H9 (cell line): ENCODE measurements at regions not wholly inside any gene's neighbourhood (a gene's known extent, or its start where the extent isn't known, plus 50 kb on each side); places are given as distances from the start of the nearest gene placed in this dataset.

ENCODE experiments used
- DNase-seq: peaks from one replicate; pipeline ENCODE4 v3.0.0-alpha.2; 2017
- H2AFZ ChIP-seq: one replicate; pipeline ENCODE4 v1.6.1; 2013; ENCODE audit warnings: mild to moderate bottlenecking, low read length, control low read depth, moderate library complexity
- H2AK5ac ChIP-seq: 2 replicates; pipeline ENCODE4 v1.6.1; 2013; ENCODE audit warnings: low read length, control low read depth, mixed read lengths; ENCODE audit not compliant: insufficient read length
- H2BK120ac ChIP-seq: one replicate; pipeline ENCODE4 v1.6.1; 2013; ENCODE audit warnings: low read depth, mild to moderate bottlenecking, low read length, control low read depth, inconsistent platforms; ENCODE audit not compliant: poor library complexity, severe bottlenecking
- H2BK12ac ChIP-seq: 2 replicates; pipeline ENCODE4 v1.6.1; 2013; ENCODE audit warnings: low read length, control low read depth, mixed read lengths, low read depth; ENCODE audit not compliant: insufficient read length
- H2BK15ac ChIP-seq: 2 replicates; pipeline ENCODE4 v1.6.1; 2013; ENCODE audit warnings: low read depth, low read length, control low read depth
- H2BK20ac ChIP-seq: one replicate; pipeline ENCODE4 v1.6.1; 2013; ENCODE audit warnings: low read depth, mild to moderate bottlenecking, low read length, control low read depth, inconsistent platforms; ENCODE audit not compliant: poor library complexity, severe bottlenecking
- H2BK5ac ChIP-seq: 2 replicates; pipeline ENCODE4 v1.6.1; 2013; ENCODE audit warnings: low read length, control low read depth, mixed read lengths; ENCODE audit not compliant: insufficient read length
- H3K14ac ChIP-seq: 2 replicates; pipeline ENCODE4 v1.6.1; 2013; ENCODE audit warnings: low read length, control low read depth; ENCODE audit not compliant: insufficient read depth
- H3K18ac ChIP-seq: 2 replicates; pipeline ENCODE4 v1.6.1; 2013; ENCODE audit warnings: low read depth, mild to moderate bottlenecking, mixed read lengths, low read length, control low read depth; ENCODE audit not compliant: insufficient read length
- H3K23ac ChIP-seq: 2 replicates; pipeline ENCODE4 v1.6.1; 2013; ENCODE audit warnings: low read length, control low read depth, mixed read lengths, low read depth; ENCODE audit not compliant: insufficient read length
- H3K23me2 ChIP-seq: 2 replicates; pipeline ENCODE4 v1.6.1; 2013; ENCODE audit warnings: low read depth, mild to moderate bottlenecking, mixed read lengths, low read length, control low read depth; ENCODE audit not compliant: insufficient read length, poor library complexity, severe bottlenecking
- H3K27ac ChIP-seq: 2 replicates; pipeline ENCODE4 v1.5.1; 2013; ENCODE audit warnings: low read length, control low read depth, mixed read lengths, low read depth; ENCODE audit not compliant: insufficient read length
- H3K27me3 ChIP-seq: 2 replicates; pipeline ENCODE4 v1.6.1; 2013; ENCODE audit warnings: low read length, control low read depth, inconsistent platforms; ENCODE audit not compliant: insufficient read depth
- H3K4ac ChIP-seq: 2 replicates; pipeline ENCODE4 v1.6.1; 2013; ENCODE audit warnings: low read depth, mild to moderate bottlenecking, control low read depth, inconsistent platforms, low read length, moderate library complexity
- H3K4me1 ChIP-seq: 2 replicates; pipeline ENCODE4 v1.6.1; 2013; ENCODE audit warnings: low read length, control low read depth, inconsistent platforms; ENCODE audit not compliant: insufficient read depth
- H3K4me2 ChIP-seq: 2 replicates; pipeline ENCODE4 v1.6.1; 2013; ENCODE audit warnings: low read length, control low read depth, mixed read lengths; ENCODE audit not compliant: insufficient read length, insufficient read depth
- H3K56ac ChIP-seq: 2 replicates; pipeline ENCODE4 v1.6.1; 2013; ENCODE audit warnings: low read depth, mild to moderate bottlenecking, mixed read lengths, low read length, control low read depth; ENCODE audit not compliant: insufficient read length
- H3K79me1 ChIP-seq: 2 replicates; pipeline ENCODE4 v1.6.1; 2013; ENCODE audit warnings: low read depth, mild to moderate bottlenecking, moderate library complexity, low read length, control low read depth, inconsistent platforms; ENCODE audit not compliant: insufficient read depth, poor library complexity, severe bottlenecking
- H3K79me2 ChIP-seq: 2 replicates; pipeline ENCODE4 v1.6.1; 2013; ENCODE audit warnings: low read length, control low read depth, inconsistent platforms; ENCODE audit not compliant: insufficient read depth
- H3K9ac ChIP-seq: 2 replicates; pipeline ENCODE4 v1.6.1; 2013; ENCODE audit warnings: low read length, control low read depth, mixed read lengths; ENCODE audit not compliant: insufficient read length; ENCODE audit errors: extremely low read depth
- H3K9me3 ChIP-seq: one replicate; pipeline ENCODE4 v1.6.1; 2013; ENCODE audit warnings: low read depth, low read length, inconsistent platforms; ENCODE audit not compliant: control insufficient read depth
- H3T11ph ChIP-seq: one replicate; pipeline ENCODE4 v1.6.1; 2013; ENCODE audit warnings: mild to moderate bottlenecking, low read length, control low read depth, inconsistent platforms
- H4K20me1 ChIP-seq: one replicate; pipeline ENCODE4 v1.6.1; 2013; ENCODE audit not compliant: control insufficient read depth, insufficient read length, insufficient read depth
- H4K5ac ChIP-seq: 2 replicates; pipeline ENCODE4 v1.6.1; 2013; ENCODE audit warnings: low read depth, mild to moderate bottlenecking, mixed read lengths, low read length, control low read depth; ENCODE audit not compliant: insufficient read length
- H4K8ac ChIP-seq: replicated peaks from 2 replicates; pipeline ENCODE4 v1.6.1; 2013; ENCODE audit warnings: low read length, control low read depth, mixed read lengths, low read depth; ENCODE audit not compliant: insufficient read length
- H4K91ac ChIP-seq: 2 replicates; pipeline ENCODE4 v1.6.1; 2013; ENCODE audit warnings: low read depth, mild to moderate bottlenecking, moderate library complexity, mixed read lengths, low read length, control low read depth; ENCODE audit not compliant: insufficient read length
- H3K27ac Mint-ChIP-seq, 3 experiments: 2 replicates in 2 of 3; 3 replicates in 1 of 3; pipeline ENCODE4 v1.8.0; 2020 to 2021; ENCODE audit warnings: mixed read lengths in 3 of 3, mild to moderate bottlenecking in 1 of 3, moderate library complexity in 1 of 3
- H3K27me3 Mint-ChIP-seq: 2 replicates; pipeline ENCODE4 v1.8.0; 2021; ENCODE audit warnings: low read depth, mild to moderate bottlenecking, moderate library complexity, mixed read lengths
- H3K36me3 Mint-ChIP-seq, 3 experiments: 2 replicates in 2 of 3; 3 replicates in 1 of 3; pipeline ENCODE4 v1.8.0; 2020 to 2021; ENCODE audit warnings: low read depth in 3 of 3, mixed read lengths in 3 of 3; ENCODE audit not compliant: insufficient read depth in 1 of 3
- H3K4me1 Mint-ChIP-seq, 2 experiments: 2 replicates each; pipeline ENCODE4 v1.8.0; 2020; ENCODE audit warnings: mixed read lengths in 2 of 2
- H3K4me3 Mint-ChIP-seq, 2 experiments: 2 replicates in 1 of 2; 3 replicates in 1 of 2; pipeline ENCODE4 v1.8.0; 2020 to 2021; ENCODE audit warnings: mild to moderate bottlenecking in 2 of 2, mixed read lengths in 2 of 2, moderate library complexity in 1 of 2
- H3K9me3 Mint-ChIP-seq, 2 experiments: 2 replicates in 1 of 2; 3 replicates in 1 of 2; pipeline ENCODE4 v1.8.0; 2020; ENCODE audit warnings: mild to moderate bottlenecking in 2 of 2, mixed read lengths in 2 of 2, moderate library complexity in 1 of 2
- CTCF ChIP-seq: fragments of 200-600 bp; sonication (generic); conservative IDR thresholded peaks from 3 replicates; pipeline ENCODE4 v1.8.0; 2021; ENCODE audit warnings: antibody characterized with exemption, mild to moderate bottlenecking
- WGBS: extraction: QIAGEN DNeasy Blood & Tissue Kit; methylation state at CpG from one replicate; pipeline ENCODE4 v1.1.7; 2013; ENCODE audit warnings: missing lambda C conversion rate, low lambda C conversion rate, mixed read lengths; ENCODE audit not compliant: insufficient read length; ENCODE audit errors: extremely low coverage; 5-methylcytosine and 5-hydroxymethylcytosine counted together

- Histone ChIP-seq H3K23ac (no peak overlapping the region), H4K91ac (no peak overlapping the region), H2BK15ac (no peak overlapping the region), H4K8ac (no peak overlapping the region), H3K27me3 (no peaks in the 10 kb centered on the region; the same call in 1 of the 2 replicates), H2BK5ac (no peak overlapping the region), H3K56ac (no peak overlapping the region), H4K20me1 (no peaks in the 10 kb centered on the region), H2BK120ac (no peak overlapping the region), H3K9me3 (no peaks in the 10 kb centered on the region), H2AK5ac (no peak overlapping the region), H3K18ac (no peak overlapping the region), H4K5ac (no peak overlapping the region), H3K79me2 (no peaks in the 10 kb centered on the region), H3K4ac (no peak overlapping the region), H3K4me2 (no peak overlapping the region), H3T11ph (no peak overlapping the region), H2AFZ (no peak overlapping the region), H3K23me2 (no peaks in the 10 kb centered on the region), H2BK20ac (no peak overlapping the region), H2BK12ac (no peak overlapping the region), H3K14ac (no peak overlapping the region), H3K4me1 (no peaks in the 10 kb centered on the region), H3K79me1 (no peaks in the 10 kb centered on the region), H3K9ac (no peak overlapping the region), H3K27ac (no peak overlapping the region)
- WGBS: no CpG with 5 or more reads among the region's 2 CpGs
- TF ChIP-seq CTCF: no peak
- peaks cover 0 to 2% of the 10 kb centered on the region in 2 experiments; a peak in 2 of 5 replicates for H3K9me3 Mint-ChIP-seq
- no peak for DNase-seq
- no peaks in the 10 kb centered on the region; a peak in 2 of 7 replicates for H3K36me3 Mint-ChIP-seq
- no peak overlapping the region for H3K27ac Mint-ChIP-seq
- H3K4me3 Mint-ChIP-seq: no peak overlapping the region
- peaks cover 85% of the 10 kb centered on the region for H3K27me3 Mint-ChIP-seq
- peaks cover 11 to 12% of the 10 kb centered on the region in 2 experiments for H3K4me1 Mint-ChIP-seq
Measured at GRCh38 chr17:73889439-73889838, 245.2 kb upstream of the SDK2 start.
